ENCODE measurements at regions not wholly inside any gene's neighbourhood (a gene's known extent, or its start where the extent isn't known, plus 50 kb on each side); places are given as distances from the start of the nearest gene placed in this dataset.

DNA sequence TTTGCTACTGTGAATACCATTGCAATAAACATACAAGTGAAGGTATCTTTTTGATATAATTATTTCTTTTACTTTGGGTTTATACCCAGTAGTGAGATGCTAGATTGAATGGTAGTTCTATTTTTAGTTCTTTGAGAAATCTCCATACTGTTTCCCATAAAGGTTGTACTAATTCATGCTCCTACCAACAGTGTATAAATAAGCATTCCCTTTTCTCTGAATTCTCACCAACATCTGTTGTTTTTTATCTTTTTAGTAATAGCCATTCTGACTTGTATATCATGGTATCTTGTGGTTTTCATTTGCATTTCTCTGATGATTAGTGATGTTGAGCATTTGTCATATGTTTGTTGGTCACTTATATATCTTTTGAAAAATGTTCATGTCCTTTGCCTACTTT lies 183.6 kb upstream of the LRFN2 start:
- Histone ChIP-seq H3K9me3 (no peaks in the 10 kb centered on the region), H3K27ac (no peak overlapping the region), H3K4me3 (no peak overlapping the region), H3K36me3 (no peaks in the 10 kb centered on the region), H3K4me1 (no peaks in the 10 kb centered on the region), H3K27me3 (peaks cover 0 to under 1% of the 10 kb centered on the region in 2 donors)
- intact Hi-C loops (cut with DNase I; ENCODE audit: low total_unique reads), result loop anchor here (5.0 kb wide), 1 partner anchor 1423 kb away; no protein-coding TSS in a partner anchor
- DNase-seq (ENCODE audit: low spot score in 2 of 2), result no peak
- no peak for TF ChIP-seq POLR2A (IDR thresholded peaks at IDR 0.05)
- TF ChIP-seq POLR2AphosphoS5 (IDR thresholded peaks at IDR 0.05), result no peak
- TF ChIP-seq, protein P1, sequence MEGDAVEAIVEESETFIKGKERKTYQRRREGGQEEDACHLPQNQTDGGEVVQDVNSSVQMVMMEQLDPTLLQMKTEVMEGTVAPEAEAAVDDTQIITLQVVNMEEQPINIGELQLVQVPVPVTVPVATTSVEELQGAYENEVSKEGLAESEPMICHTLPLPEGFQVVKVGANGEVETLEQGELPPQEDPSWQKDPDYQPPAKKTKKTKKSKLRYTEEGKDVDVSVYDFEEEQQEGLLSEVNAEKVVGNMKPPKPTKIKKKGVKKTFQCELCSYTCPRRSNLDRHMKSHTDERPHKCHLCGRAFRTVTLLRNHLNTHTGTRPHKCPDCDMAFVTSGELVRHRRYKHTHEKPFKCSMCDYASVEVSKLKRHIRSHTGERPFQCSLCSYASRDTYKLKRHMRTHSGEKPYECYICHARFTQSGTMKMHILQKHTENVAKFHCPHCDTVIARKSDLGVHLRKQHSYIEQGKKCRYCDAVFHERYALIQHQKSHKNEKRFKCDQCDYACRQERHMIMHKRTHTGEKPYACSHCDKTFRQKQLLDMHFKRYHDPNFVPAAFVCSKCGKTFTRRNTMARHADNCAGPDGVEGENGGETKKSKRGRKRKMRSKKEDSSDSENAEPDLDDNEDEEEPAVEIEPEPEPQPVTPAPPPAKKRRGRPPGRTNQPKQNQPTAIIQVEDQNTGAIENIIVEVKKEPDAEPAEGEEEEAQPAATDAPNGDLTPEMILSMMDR (IDR thresholded peaks at IDR 0.05), result no peak

DNA sequence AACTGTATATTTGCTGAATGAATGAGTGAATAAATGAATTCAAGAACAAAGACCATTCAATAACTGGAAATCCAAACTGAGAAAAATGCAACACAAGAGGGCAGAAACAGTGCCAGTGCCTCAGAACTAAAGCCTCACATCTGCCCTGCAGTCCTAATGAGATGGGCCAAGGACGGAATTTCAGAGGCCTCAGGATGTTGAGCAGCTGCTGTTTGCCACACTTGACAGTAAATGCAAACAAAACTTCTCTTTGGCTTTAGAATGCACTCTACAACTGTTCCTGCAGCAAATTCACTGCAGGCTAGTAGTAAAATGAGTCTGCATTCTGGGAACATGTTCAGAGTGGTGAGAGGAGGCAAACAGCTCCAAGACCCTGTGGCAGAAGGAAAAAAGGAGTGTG lies 177.6 kb upstream of the LRFN2 start:
- no peaks in the 10 kb centered on the region for H3K9me3 ChIP-seq
- intact Hi-C loops (cut with DNase I; ENCODE audit: low total_unique reads), result no loop called here
- no peak for DNase-seq (ENCODE audit: low spot score in 2 of 2)
- H3K4me1 ChIP-seq, result no peaks in the 10 kb centered on the region
- H3K27me3 ChIP-seq, result no peaks in the 10 kb centered on the region
- no peak overlapping the region for H3K4me3 ChIP-seq
- H3K36me3 ChIP-seq, result no peaks in the 10 kb centered on the region
- no peak for TF ChIP-seq POLR2AphosphoS5 (IDR thresholded peaks at IDR 0.05)
- TF ChIP-seq, protein P1 (IDR thresholded peaks at IDR 0.05), result no peak
- no peak for TF ChIP-seq POLR2A (IDR thresholded peaks at IDR 0.05)
- H3K27ac ChIP-seq, result no peak overlapping the region

DNA sequence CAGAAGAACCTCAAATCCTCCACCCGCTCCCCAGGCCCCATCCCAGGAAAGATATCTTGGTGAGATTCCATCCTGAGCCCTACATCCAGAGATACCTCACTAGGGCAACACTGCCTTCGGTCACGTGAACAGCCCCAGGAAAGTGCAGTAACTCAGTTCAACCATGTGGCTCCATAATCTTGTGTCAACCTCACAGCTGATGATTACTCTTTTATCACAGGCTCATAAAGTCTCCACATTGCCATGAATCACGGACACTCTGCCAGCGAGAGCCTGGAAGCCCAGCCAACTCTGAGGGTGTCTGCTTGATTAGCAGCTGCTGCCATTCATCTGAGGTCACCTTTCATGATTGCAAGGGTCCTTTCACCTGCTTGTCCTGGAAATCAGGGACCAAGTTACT lies 175.8 kb upstream of the LRFN2 start:
- no peak for DNase-seq (ENCODE audit: low spot score in 2 of 2)
- Histone ChIP-seq H3K36me3 (no peaks in the 10 kb centered on the region), H3K27me3 (no peaks in the 10 kb centered on the region), H3K27ac (no peak overlapping the region), H3K4me3 (no peak overlapping the region), H3K9me3 (no peaks in the 10 kb centered on the region), H3K4me1 (no peaks in the 10 kb centered on the region)
- no peak for TF ChIP-seq POLR2A (IDR thresholded peaks at IDR 0.05)
- TF ChIP-seq POLR2AphosphoS5 (IDR thresholded peaks at IDR 0.05), result no peak
- TF ChIP-seq, protein P1 (IDR thresholded peaks at IDR 0.05), result no peak
- intact Hi-C loops (cut with DNase I; ENCODE audit: low total_unique reads), result no loop called here

DNA sequence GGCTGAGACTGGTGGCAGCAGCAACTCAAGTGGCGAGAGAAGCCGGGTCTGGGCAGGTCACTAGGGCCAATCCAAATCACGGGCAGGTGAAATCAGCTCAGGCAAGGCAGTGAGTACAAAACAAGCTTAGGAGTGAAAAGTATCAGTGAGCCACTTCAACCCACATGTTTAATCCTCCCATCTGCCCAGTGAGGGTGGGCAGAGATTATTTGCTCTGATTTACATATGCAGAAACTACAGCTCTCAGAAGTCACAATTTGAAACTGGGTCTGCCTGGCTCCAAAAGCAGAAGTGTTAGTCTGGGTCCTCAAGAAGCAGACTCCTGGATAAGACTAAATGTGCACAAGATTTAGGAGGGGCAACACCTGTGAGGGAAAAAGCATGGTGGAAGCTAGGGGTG lies 173.7 kb upstream of the LRFN2 start:
- Histone ChIP-seq H3K36me3 (no peaks in the 10 kb centered on the region), H3K4me3 (no peak overlapping the region), H3K27ac (no peak overlapping the region), H3K4me1 (no peaks in the 10 kb centered on the region), H3K27me3 (no peaks in the 10 kb centered on the region), H3K9me3 (no peaks in the 10 kb centered on the region)
- intact Hi-C loops (cut with DNase I; ENCODE audit: low total_unique reads), result no loop called here
- TF ChIP-seq POLR2AphosphoS5 (IDR thresholded peaks at IDR 0.05), result no peak
- TF ChIP-seq, protein P1 (IDR thresholded peaks at IDR 0.05), result no peak
- no peak for TF ChIP-seq POLR2A (IDR thresholded peaks at IDR 0.05)
- no peak for DNase-seq (ENCODE audit: low spot score in 2 of 2)

DNA sequence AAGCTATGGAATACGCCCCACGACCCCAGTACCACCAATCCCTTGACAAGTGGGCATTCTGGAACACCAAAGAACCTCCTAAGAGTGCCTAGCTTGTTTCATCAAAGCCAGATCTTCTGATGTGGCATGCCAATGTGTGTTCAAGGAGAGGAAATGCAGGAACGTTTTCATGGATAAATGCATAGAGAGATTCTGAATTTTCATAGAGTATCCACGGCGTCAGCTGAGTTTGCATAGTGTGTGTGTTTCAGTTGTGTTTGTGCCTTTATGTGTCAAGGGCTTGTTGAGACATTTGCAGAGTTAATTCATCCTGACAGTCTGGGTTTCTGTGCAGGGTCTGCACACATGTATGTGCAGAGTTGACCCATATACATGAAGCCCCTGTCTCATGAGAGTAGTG lies 172.7 kb upstream of the LRFN2 start:
- Histone ChIP-seq H3K9me3 (no peaks in the 10 kb centered on the region), H3K27ac (no peak overlapping the region), H3K36me3 (no peaks in the 10 kb centered on the region), H3K27me3 (peaks cover 2 to 7% of the 10 kb centered on the region in 2 donors), H3K4me1 (no peaks in the 10 kb centered on the region), H3K4me3 (no peak overlapping the region)
- DNase-seq (ENCODE audit: low spot score in 2 of 2), result no peak
- TF ChIP-seq POLR2AphosphoS5 (IDR thresholded peaks at IDR 0.05) (no peak), POLR2A (IDR thresholded peaks at IDR 0.05) (no peak)
- TF ChIP-seq, protein P1 (IDR thresholded peaks at IDR 0.05), result no peak
- intact Hi-C loops (cut with DNase I; ENCODE audit: low total_unique reads), result no loop called here
